H54 (cell line): ENCODE measurements at regions not wholly inside any gene's neighbourhood (a gene's known extent, or its start where the extent isn't known, plus 50 kb on each side); places are given as distances from the start of the nearest gene placed in this dataset.
"Not testable (repeated sequence)": the region's sequence is repeated elsewhere in the genome, so short reads cannot be mapped to it uniquely, and the experiment has no call there.

Experiments used
- DNase-seq: peaks from one replicate; pipeline ENCODE4 v3.0.0; 2011; ENCODE audit warnings: low spot score, mixed read lengths; ENCODE audit not compliant: insufficient read length
- FAIRE-seq: peaks from 3 replicates; lab custom pipeline; 2011; peaks lifted over from hg19 to GRCh38; lab: Jason Lieb, UNC
- POLR2A ChIP-seq: IDR thresholded peaks from 2 replicates; pipeline ENCODE4 v1.6.1; 2011; ENCODE audit warnings: low read depth, mild to moderate bottlenecking, low read length

GRCh38 chr15:47003568-47003967, 713.7 kb upstream of the SEMA6D start:
- DNase-seq = no peak
- FAIRE-seq = no peak
- no peak for TF ChIP-seq POLR2A

GRCh38 chr15:47013446-47013845, 703.9 kb upstream of the SEMA6D start:
- no peak for FAIRE-seq
- no peak for DNase-seq
- TF ChIP-seq POLR2A = no peak

GRCh38 chr15:47027322-47027946, 689.9 kb upstream of the SEMA6D start:
- TF ChIP-seq POLR2A = no peak
- DNase-seq (no peak), FAIRE-seq (no peak)

- FAIRE-seq = no peak
- TF ChIP-seq POLR2A = no peak
- no peak for DNase-seq
Observed at GRCh38 chr15:47035475-47036406, 681.6 kb upstream of the SEMA6D start.

- FAIRE-seq (no peak), DNase-seq (no peak)
- no peak for TF ChIP-seq POLR2A
Observed at GRCh38 chr15:47037003-47037402, 680.3 kb upstream of the SEMA6D start.

GRCh38 chr15:47039225-47039624, 678.1 kb upstream of the SEMA6D start:
- TF ChIP-seq POLR2A = no peak
- DNase-seq (no peak), FAIRE-seq (no peak)

GRCh38 chr15:47041301-47041700, 676.0 kb upstream of the SEMA6D start:
- DNase-seq (no peak), FAIRE-seq (no peak)
- no peak for TF ChIP-seq POLR2A

- DNase-seq, FAIRE-seq: not testable (repeated sequence)
Observed at GRCh38 chr15:47047981-47048380, 669.3 kb upstream of the SEMA6D start.

GRCh38 chr15:47066392-47066791, 650.9 kb upstream of the SEMA6D start:
- no peak for DNase-seq
- no peak for TF ChIP-seq POLR2A
- no peak for FAIRE-seq

- DNase-seq, FAIRE-seq: not testable (repeated sequence)
Observed at GRCh38 chr15:47077846-47078245, 639.5 kb upstream of the SEMA6D start.

- FAIRE-seq = no peak
- DNase-seq = no peak
- no peak for TF ChIP-seq POLR2A
Observed at GRCh38 chr15:47095833-47096232, 621.5 kb upstream of the SEMA6D start.

- not testable (repeated sequence) for FAIRE-seq, DNase-seq
Observed at GRCh38 chr15:47098526-47098925, 618.8 kb upstream of the SEMA6D start.

- not testable (repeated sequence) for DNase-seq, FAIRE-seq
Observed at GRCh38 chr15:47099801-47100200, 617.5 kb upstream of the SEMA6D start.

- not testable (repeated sequence) for DNase-seq, FAIRE-seq
Observed at GRCh38 chr15:47108800-47109199, 608.5 kb upstream of the SEMA6D start.

GRCh38 chr15:47116698-47117097, 600.6 kb upstream of the SEMA6D start:
- no peak for FAIRE-seq

More at GRCh38 chr15:47116698-47117097, 600.6 kb upstream of the SEMA6D start:
- DNase-seq = no peak
- TF ChIP-seq POLR2A = no peak
